HG03520 (cell line): ENCODE measurements at regions not wholly inside any gene's neighbourhood (a gene's known extent, or its start where the extent isn't known, plus 50 kb on each side); places are given as distances from the start of the nearest gene placed in this dataset.

Source experiments
- ATAC-seq: cut with Tn5 transposase; IDR thresholded peaks from one replicate; pipeline ENCODE4 v1.9.1; 2021; ENCODE audit warnings: mild to moderate bottlenecking, moderate library complexity; ENCODE audit not compliant: unreplicated experiment

- no peak for ATAC-seq
Observed at GRCh38 chr7:81648716-81649115, 121.1 kb downstream of the HGF start.

GRCh38 chr7:81645435-81645834, 124.4 kb downstream of the HGF start:
- no peak for ATAC-seq

- no peak for ATAC-seq
Observed at GRCh38 chr7:81641873-81642272, 128.0 kb downstream of the HGF start.

- ATAC-seq: no peak
Observed at GRCh38 chr7:81638198-81638597, 131.6 kb downstream of the HGF start.

- no peak for ATAC-seq
Observed at GRCh38 chr7:81637534-81637933, 132.3 kb downstream of the HGF start.

GRCh38 chr7:81632418-81632817, 137.4 kb downstream of the HGF start:
- ATAC-seq: no peak

- no peak for ATAC-seq
Observed at GRCh38 chr7:81630600-81630999, 139.2 kb downstream of the HGF start.

- no peak for ATAC-seq
Observed at GRCh38 chr7:81629702-81630101, 140.1 kb downstream of the HGF start.

- ATAC-seq: no peak
Observed at GRCh38 chr7:81628951-81629350, 140.9 kb downstream of the HGF start.

GRCh38 chr7:81627536-81628287, 142.1 kb downstream of the HGF start:
- no peak for ATAC-seq

GRCh38 chr7:81626008-81626407, 143.8 kb downstream of the HGF start:
- ATAC-seq: no peak

GRCh38 chr7:81624650-81625631, 144.9 kb downstream of the HGF start:
- no peak for ATAC-seq

GRCh38 chr7:81624021-81624592, 145.7 kb downstream of the HGF start:
- ATAC-seq: no peak

- no peak for ATAC-seq
Observed at GRCh38 chr7:81623251-81623855, 146.5 kb downstream of the HGF start.

GRCh38 chr7:81621893-81622292, 148.0 kb downstream of the HGF start:
- ATAC-seq: no peak

- no peak for ATAC-seq
Observed at GRCh38 chr7:81618396-81619014, 151.3 kb downstream of the HGF start.

- no peak for ATAC-seq
Observed at GRCh38 chr7:81616951-81617350, 152.9 kb downstream of the HGF start.

GRCh38 chr7:81611805-81612204, 158.0 kb downstream of the HGF start:
- no peak for ATAC-seq

- ATAC-seq: no peak
Observed at GRCh38 chr7:81611040-81611439, 158.8 kb downstream of the HGF start.

GRCh38 chr7:81608748-81609382, 161.0 kb downstream of the HGF start:
- no peak for ATAC-seq
